ENCODE measurements at regions not wholly inside any gene's neighbourhood (a gene's known extent, or its start where the extent isn't known, plus 50 kb on each side); places are given as distances from the start of the nearest gene placed in this dataset.

- peaks cover 28% of the 10 kb centered on the region for H3K9me3 Mint-ChIP-seq
- CTCF ChIA-PET = no interaction called here
- H3K27ac Mint-ChIP-seq = no peak overlapping the region
- H3K4me1 Mint-ChIP-seq (ENCODE audit: low read depth) = no peaks in the 10 kb centered on the region
- H3K4me3 Mint-ChIP-seq = no peak overlapping the region
- DNase-seq = no peak
- no peaks in the 10 kb centered on the region for H3K27me3 Mint-ChIP-seq
- POLR2A ChIA-PET = interaction anchor here (0.7 kb wide), 1 partner anchor 403 kb away, joined by 6 read pairs; no protein-coding TSS in a partner anchor
- intact Hi-C loops (cut with micrococcal nuclease) = no loop called here
- H3K36me3 Mint-ChIP-seq = no peaks in the 10 kb centered on the region
These were observed 585.0 kb downstream of the TAF11L14 start for GRCh38 chr5:18219241-18219640.

GRCh38 chr5:18220631-18221030, 586.4 kb downstream of the TAF11L14 start:
- DNase-seq = no peak
- H3K4me1 Mint-ChIP-seq (ENCODE audit: low read depth) = no peaks in the 10 kb centered on the region
- no peak overlapping the region for H3K27ac Mint-ChIP-seq
- H3K36me3 Mint-ChIP-seq = no peaks in the 10 kb centered on the region
- peaks cover 28% of the 10 kb centered on the region for H3K9me3 Mint-ChIP-seq
- ChIA-PET CTCF (no interaction called here), POLR2A (no interaction called here)
- no peaks in the 10 kb centered on the region for H3K27me3 Mint-ChIP-seq
- intact Hi-C loops (cut with micrococcal nuclease) = no loop called here
- no peak overlapping the region for H3K4me3 Mint-ChIP-seq

GRCh38 chr5:18236386-18236785, 602.1 kb downstream of the TAF11L14 start:
- no peak for DNase-seq
- ChIA-PET POLR2A (no interaction called here), CTCF (no interaction called here)
- no peak overlapping the region for H3K27ac Mint-ChIP-seq
- H3K27me3 Mint-ChIP-seq = no peaks in the 10 kb centered on the region
- H3K4me1 Mint-ChIP-seq (ENCODE audit: low read depth) = no peaks in the 10 kb centered on the region
- intact Hi-C loops (cut with micrococcal nuclease) = no loop called here
- H3K9me3 Mint-ChIP-seq = peaks cover 8% of the 10 kb centered on the region
- no peaks in the 10 kb centered on the region for H3K36me3 Mint-ChIP-seq
- no peak overlapping the region for H3K4me3 Mint-ChIP-seq

DNA sequence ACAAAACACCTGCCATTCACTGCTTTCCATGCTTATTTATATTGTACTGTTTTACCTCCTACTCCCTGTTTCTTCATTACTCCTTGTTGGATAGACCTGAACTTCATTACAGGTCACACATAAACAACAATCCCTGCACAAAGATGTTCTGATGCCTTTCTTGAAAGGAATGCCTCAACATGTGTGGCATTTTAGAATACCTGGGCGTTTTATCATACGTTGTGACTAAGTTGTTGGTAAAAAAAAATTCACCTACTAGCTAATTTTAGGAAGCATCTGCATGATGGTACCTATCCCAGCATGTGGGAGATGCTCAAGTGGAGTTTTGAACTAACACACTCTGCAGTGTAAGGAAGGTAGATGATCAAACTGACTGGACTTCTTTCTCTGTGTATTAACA, 604.1 kb downstream of the TAF11L14 start:
- Mint-ChIP-seq H3K4me3 (no peak overlapping the region), H3K9me3 (peaks cover 9% of the 10 kb centered on the region), H3K36me3 (no peaks in the 10 kb centered on the region), H3K27me3 (no peaks in the 10 kb centered on the region), H3K4me1 (ENCODE audit: low read depth) (no peaks in the 10 kb centered on the region), H3K27ac (no peak overlapping the region)
- POLR2A ChIA-PET = no interaction called here
- intact Hi-C loops (cut with micrococcal nuclease) = no loop called here
- CTCF ChIA-PET = no interaction called here
- DNase-seq = no peak

GRCh38 chr5:18240971-18241370, 606.7 kb downstream of the TAF11L14 start:
- Mint-ChIP-seq H3K27me3 (no peaks in the 10 kb centered on the region), H3K4me1 (ENCODE audit: low read depth) (no peaks in the 10 kb centered on the region), H3K9me3 (peaks cover 5% of the 10 kb centered on the region), H3K4me3 (no peak overlapping the region), H3K36me3 (no peaks in the 10 kb centered on the region), H3K27ac (no peak overlapping the region)
- CTCF ChIA-PET = no interaction called here
- POLR2A ChIA-PET = no interaction called here
- intact Hi-C loops (cut with micrococcal nuclease) = no loop called here
- DNase-seq = no peak

GRCh38 chr5:18243846-18244245, 609.6 kb downstream of the TAF11L14 start:
- H3K4me3 Mint-ChIP-seq = no peak overlapping the region
- CTCF ChIA-PET = no interaction called here
- POLR2A ChIA-PET = no interaction called here
- H3K4me1 Mint-ChIP-seq (ENCODE audit: low read depth) = no peaks in the 10 kb centered on the region
- no peak overlapping the region for H3K27ac Mint-ChIP-seq
- intact Hi-C loops (cut with micrococcal nuclease) = no loop called here
- H3K36me3 Mint-ChIP-seq = no peaks in the 10 kb centered on the region
- no peak for DNase-seq
- H3K27me3 Mint-ChIP-seq = no peaks in the 10 kb centered on the region
- peaks cover 14% of the 10 kb centered on the region for H3K9me3 Mint-ChIP-seq

DNA sequence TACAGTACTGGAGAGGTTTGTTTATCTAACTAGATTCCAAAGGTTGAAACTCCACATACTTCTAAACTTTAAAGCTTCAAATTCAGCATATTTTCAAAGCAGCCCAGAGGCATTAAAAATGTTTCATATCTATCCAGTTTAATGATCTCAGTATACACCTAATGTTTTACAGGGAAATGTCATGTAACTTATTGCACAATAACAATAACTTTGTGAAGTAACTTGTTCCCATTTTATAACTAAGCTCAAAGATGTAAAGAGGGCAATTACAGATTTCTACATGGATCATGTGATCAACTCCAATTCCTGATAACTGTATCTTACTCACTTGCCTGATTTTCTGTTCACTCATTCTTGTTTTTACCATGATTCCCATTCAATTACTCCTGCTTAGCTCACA, 610.0 kb downstream of the TAF11L14 start:
- no peak overlapping the region for H3K4me3 Mint-ChIP-seq
- H3K27ac Mint-ChIP-seq = no peak overlapping the region
- CTCF ChIA-PET = no interaction called here
- intact Hi-C loops (cut with micrococcal nuclease) = no loop called here
- DNase-seq = no peak
- H3K4me1 Mint-ChIP-seq (ENCODE audit: low read depth) = no peaks in the 10 kb centered on the region
- H3K36me3 Mint-ChIP-seq = no peaks in the 10 kb centered on the region
- peaks cover 14% of the 10 kb centered on the region for H3K9me3 Mint-ChIP-seq
- POLR2A ChIA-PET = no interaction called here
- no peaks in the 10 kb centered on the region for H3K27me3 Mint-ChIP-seq

DNA sequence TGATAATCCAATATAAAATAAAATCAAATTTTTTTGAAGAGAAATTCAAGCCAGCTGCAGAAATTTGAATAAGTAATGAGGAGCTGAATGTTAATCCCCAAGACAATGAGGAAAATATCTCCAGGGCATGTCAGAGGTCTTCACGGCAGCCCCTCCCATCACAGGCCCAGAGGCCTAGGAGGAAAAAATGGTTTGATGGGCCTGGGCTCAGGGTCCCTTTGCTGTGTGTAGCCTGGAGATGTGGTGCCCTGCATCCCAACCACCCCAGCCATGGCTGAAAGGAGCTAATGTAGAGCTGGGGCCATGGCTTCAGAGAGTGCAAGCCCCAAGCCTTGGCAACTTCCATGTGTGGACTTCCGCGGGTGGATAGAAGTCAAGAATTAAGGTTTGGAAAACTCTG, 618.3 kb downstream of the TAF11L14 start:
- Mint-ChIP-seq H3K36me3 (no peaks in the 10 kb centered on the region), H3K27ac (no peak overlapping the region)
- DNase-seq = no peak

DNA sequence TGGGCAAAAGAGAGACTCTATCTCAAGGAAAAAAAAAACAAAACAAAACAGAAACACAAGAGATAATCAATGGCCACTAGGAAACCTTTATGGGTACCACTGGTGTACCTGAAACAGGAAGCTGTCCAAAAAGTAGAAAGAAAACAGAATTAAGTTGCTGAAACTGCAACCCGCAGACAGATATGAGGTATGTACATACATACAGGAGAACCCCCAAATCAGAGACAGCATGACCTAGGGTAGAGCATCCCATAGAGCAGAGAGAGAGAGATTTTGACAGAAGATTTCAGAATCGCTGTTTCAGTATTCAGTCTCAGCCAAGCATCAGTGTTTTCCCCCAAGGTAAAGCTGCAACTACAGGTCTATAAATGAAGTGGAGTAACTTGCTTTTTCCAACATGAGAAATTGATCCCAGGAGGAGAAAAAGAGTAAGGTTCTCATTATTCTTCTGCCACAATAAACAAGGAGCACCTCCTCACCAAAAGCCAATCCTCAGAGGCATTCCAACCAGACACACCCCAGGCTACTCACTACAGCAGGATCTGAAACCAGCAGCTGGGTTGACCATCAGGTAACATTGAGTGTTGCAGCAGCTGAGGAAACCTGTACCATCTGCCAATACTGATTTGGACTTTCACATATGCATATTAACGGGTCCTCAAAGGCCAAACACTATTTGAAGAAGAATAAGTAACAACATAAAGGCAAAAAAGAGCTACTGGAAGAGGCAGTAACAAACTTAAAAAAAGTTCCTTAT, 630.0 kb downstream of the TAF11L14 start:
- CTCF ChIA-PET = no interaction called here

More for the DNA sequence above, 618.3 kb downstream of the TAF11L14 start:
- Mint-ChIP-seq H3K4me1 (ENCODE audit: low read depth) (no peaks in the 10 kb centered on the region), H3K9me3 (peaks cover 23% of the 10 kb centered on the region), H3K27me3 (no peaks in the 10 kb centered on the region), H3K4me3 (no peak overlapping the region)
- intact Hi-C loops (cut with micrococcal nuclease) = no loop called here
- ChIA-PET CTCF (no interaction called here), POLR2A (no interaction called here)

DNA sequence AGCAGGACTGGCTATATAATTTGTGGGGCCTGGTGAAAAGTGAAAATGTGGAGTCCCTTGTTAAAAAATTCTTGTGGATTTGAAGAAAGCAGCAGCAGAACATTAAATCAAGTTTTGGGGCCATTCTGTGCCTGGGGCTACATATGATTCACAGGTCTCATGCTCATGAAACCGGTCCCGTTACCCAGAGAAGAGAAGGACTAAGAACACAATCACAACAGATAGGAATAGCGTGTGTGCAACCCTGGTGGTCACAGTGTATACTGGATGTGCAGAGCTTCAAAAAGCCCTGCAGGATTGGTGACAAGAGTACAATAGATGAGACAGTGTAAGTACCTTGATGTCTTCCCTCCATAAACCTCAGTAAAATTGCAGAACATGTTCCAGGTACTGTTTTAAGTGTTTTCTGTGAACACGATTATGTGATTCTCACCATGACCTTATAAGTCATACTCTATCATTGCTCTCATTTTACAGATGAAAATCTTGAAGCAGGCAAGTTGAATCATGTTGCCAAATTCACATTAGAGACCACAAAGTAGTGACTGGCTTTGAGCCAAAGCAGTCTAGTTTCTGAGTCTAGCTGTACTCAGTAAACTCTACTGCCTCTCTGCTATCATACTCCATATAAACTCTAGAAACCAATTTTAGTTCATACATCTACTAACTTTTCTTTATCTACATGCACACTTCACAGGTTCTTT, 636.5 kb downstream of the TAF11L14 start:
- POLR2A ChIA-PET = no interaction called here
- H3K27ac Mint-ChIP-seq = no peak overlapping the region
- no peaks in the 10 kb centered on the region for H3K36me3 Mint-ChIP-seq
- no peak for DNase-seq
- H3K4me1 Mint-ChIP-seq (ENCODE audit: low read depth) = no peaks in the 10 kb centered on the region
- H3K9me3 Mint-ChIP-seq = peaks cover 21% of the 10 kb centered on the region
- no peaks in the 10 kb centered on the region for H3K27me3 Mint-ChIP-seq
- no peak overlapping the region for H3K4me3 Mint-ChIP-seq
- CTCF ChIA-PET = no interaction called here
- intact Hi-C loops (cut with micrococcal nuclease) = no loop called here

More for the DNA sequence above, 630.0 kb downstream of the TAF11L14 start:
- Mint-ChIP-seq H3K4me1 (ENCODE audit: low read depth) (no peaks in the 10 kb centered on the region), H3K9me3 (peaks cover 11% of the 10 kb centered on the region), H3K27ac (no peak overlapping the region), H3K36me3 (no peaks in the 10 kb centered on the region), H3K27me3 (no peaks in the 10 kb centered on the region), H3K4me3 (no peak overlapping the region)
- no peak for DNase-seq
- POLR2A ChIA-PET = no interaction called here
- intact Hi-C loops (cut with micrococcal nuclease) = no loop called here

GRCh38 chr5:18276939-18277338, 642.7 kb downstream of the TAF11L14 start:
- intact Hi-C loops (cut with micrococcal nuclease) = no loop called here
- Mint-ChIP-seq H3K4me1 (ENCODE audit: low read depth) (no peaks in the 10 kb centered on the region), H3K9me3 (peaks cover 5% of the 10 kb centered on the region), H3K36me3 (no peaks in the 10 kb centered on the region), H3K4me3 (no peak overlapping the region), H3K27ac (no peak overlapping the region), H3K27me3 (no peaks in the 10 kb centered on the region)
- POLR2A ChIA-PET = no interaction called here
- no peak for DNase-seq
- CTCF ChIA-PET = no interaction called here

DNA sequence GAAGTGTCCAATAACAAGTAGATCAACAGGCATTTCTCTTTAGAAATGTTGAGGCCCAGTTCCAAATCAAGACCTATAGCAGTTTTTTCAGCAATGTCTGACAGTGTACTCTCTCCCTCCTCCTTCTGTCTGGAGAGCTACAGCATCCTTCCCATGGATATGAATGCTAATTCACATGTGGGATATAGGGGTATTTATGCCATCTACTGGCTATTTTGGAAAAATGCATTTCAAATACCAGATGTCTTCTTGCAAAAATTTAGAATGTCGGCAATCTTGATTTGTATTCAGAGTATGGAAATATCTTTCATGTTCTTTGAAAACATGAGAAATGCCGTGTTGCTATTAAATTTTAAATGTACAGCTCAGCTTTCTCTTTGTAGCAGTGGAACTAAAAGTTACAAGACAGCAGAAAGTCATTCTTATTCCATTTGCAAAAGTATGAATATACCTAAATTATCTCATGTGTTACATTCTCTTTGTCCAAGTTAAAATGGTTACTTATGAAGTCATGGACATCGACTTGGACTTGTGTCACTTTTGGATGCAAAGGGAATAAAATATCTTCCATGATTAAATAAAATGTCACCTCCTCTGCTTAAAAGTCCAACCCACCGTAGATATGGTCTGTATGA, 647.8 kb downstream of the TAF11L14 start:
- intact Hi-C loops (cut with micrococcal nuclease) = no loop called here
- Mint-ChIP-seq H3K4me3 (no peak overlapping the region), H3K36me3 (no peaks in the 10 kb centered on the region)

DNA sequence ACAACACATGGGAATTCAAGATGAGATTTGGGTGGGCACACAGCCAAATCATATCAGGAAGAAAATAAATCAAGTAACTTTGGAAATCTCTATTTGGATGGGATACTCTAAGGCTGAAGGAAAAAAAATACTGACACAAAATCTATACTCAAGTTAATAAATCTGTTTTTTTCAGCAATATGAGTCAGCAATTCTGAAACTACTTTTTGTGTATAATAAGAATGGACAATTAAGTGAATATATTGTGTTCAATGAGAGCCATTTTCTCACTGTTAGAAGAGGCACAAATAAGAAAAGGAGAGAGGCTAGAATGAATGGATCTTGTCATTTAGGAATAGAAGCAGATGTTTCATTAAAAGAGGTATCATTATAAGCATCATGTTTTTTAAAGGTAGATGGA, 651.0 kb downstream of the TAF11L14 start:
- no peaks in the 10 kb centered on the region for H3K27me3 Mint-ChIP-seq
- H3K4me1 Mint-ChIP-seq (ENCODE audit: low read depth) = no peaks in the 10 kb centered on the region
- peaks cover 12% of the 10 kb centered on the region for H3K9me3 Mint-ChIP-seq
- H3K36me3 Mint-ChIP-seq = no peaks in the 10 kb centered on the region
- no peak overlapping the region for H3K27ac Mint-ChIP-seq
- H3K4me3 Mint-ChIP-seq = no peak overlapping the region
- intact Hi-C loops (cut with micrococcal nuclease) = no loop called here
- CTCF ChIA-PET = no interaction called here
- POLR2A ChIA-PET = no interaction called here
- no peak for DNase-seq

More for the DNA sequence above, 647.8 kb downstream of the TAF11L14 start:
- no peak for DNase-seq
- ChIA-PET POLR2A (no interaction called here), CTCF (no interaction called here)
- H3K4me1 Mint-ChIP-seq (ENCODE audit: low read depth) = no peaks in the 10 kb centered on the region
- H3K27ac Mint-ChIP-seq = no peak overlapping the region
- H3K9me3 Mint-ChIP-seq = peaks cover 12% of the 10 kb centered on the region
- H3K27me3 Mint-ChIP-seq = no peaks in the 10 kb centered on the region

Data from activated CD4-positive, alpha-beta memory T cell treated with anti-CD3 and anti-CD28 coated beads for 36 hours (primary cell).